Tongue (tissue), 1 donor: ENCODE measurements at regions not wholly inside any gene's neighbourhood (a gene's known extent, or its start where the extent isn't known, plus 50 kb on each side); places are given as distances from the start of the nearest gene placed in this dataset.
A peak's percentile ranks its signal among the peaks of the same experiment; 100 is the strongest.
"Not testable (repeated sequence)": the region's sequence is repeated elsewhere in the genome, so short reads cannot be mapped to it uniquely, and the experiment has no call there.

Experiments
- DNase-seq: peaks from one replicate; pipeline ENCODE4 v3.0.0-alpha.2; 2015

DNA sequence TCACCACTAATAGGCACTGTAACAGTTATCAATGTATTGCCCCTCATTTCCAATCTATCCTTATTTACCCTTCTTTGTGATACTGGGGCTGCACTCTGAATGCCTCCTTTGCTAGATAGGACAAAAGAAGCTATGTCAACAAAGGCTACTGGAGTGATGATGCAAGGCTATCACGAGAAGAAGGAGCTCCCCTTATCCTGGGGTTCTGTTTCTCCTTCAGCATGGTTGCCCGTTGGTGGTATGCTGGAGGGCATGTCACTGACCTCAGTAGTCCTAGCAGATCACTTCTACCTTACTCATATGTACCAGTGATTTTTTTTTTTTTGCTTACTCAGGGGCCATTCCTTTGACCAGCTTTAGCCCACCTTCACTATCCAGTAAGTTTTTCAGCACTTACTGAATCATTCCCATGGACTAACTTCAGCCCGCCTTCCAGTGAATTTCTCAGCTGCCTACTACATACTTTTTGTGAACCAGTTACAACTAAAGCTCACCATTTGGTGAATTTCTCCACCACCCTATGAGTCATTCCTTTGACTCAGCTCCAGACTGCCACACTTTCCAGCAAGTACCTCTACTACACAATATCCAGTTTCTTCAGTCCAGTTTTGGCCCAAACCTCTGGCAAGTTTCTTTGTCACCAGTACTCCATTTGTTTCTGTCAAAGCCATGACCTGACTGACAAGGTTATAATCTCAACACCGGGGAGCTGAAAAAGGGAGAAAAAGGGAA is 944.5 kb downstream of the KCNT2 start:
- DNase-seq: no peak

GRCh38 chr1:195656780-195657179 is 951.5 kb downstream of the KCNT2 start:
- DNase-seq: no peak

GRCh38 chr1:195648875-195649274 is 959.4 kb downstream of the KCNT2 start:
- DNase-seq: not testable (repeated sequence)

- peak; percentile 14 for DNase-seq
Observed at GRCh38 chr1:195637539-195637938, 970.7 kb downstream of the KCNT2 start.

GRCh38 chr1:195618287-195618686 is 990.0 kb downstream of the KCNT2 start:
- DNase-seq: no peak

GRCh38 chr1:195617106-195617505 is 991.1 kb downstream of the KCNT2 start:
- no peak for DNase-seq

DNA sequence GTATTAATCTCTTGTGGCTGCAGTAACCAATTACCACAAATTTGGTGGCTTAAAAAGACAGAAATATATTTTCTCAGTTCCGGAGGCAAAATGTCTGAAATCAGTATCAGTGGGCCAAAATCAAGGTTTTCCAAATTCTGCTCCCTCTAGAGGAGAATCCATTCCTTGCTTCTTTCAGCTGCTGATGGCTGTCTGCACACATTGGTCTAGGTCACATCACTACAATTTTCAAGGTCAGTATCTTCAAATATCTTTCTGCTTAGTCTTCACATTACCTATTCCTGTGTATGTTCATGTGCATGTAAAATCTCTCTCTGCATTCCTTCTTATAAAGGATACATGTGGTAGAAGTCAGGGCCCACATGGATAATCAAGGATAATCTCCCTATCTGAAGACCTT is 999.4 kb downstream of the KCNT2 start:
- no peak for DNase-seq

GRCh38 chr1:195606483-195606882 is 1001.8 kb downstream of the KCNT2 start:
- no peak for DNase-seq

DNA sequence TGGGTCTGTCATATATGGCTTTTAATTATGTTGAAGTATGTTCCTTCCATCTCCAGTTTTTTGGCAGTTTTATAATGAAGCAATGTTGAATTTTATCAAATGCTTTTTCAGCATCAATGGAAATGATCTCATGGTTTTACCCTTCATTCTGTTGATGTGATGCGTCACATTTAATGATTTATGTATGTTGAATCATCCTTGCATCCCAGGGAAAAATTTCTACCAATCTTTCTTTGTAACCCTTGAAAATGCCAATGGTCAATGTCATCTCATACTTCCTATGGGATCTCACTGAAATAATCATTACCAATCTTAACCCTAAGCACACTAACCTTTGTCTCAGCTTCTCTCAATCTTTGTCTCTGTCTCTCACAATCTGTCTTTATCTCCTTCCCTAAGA is 1004.0 kb downstream of the KCNT2 start:
- DNase-seq: no peak

DNA sequence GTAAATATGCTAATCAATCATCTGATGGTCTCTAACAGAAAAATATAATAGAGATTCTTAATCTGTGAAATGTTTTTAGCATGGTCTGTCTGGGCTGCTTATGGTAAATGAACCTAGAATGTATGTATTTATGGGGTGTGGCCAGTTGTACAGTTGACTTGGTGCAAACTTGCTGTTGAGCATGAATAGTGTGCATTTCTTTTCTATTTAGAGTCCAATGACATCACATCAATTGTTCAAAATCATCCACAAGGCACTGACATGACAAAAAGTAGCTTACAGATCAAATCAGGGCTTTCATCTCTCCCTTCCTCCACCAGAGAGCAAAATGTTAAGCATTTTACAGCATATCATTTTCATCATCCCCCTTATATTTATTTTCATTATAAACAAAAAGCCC is 1010.3 kb downstream of the KCNT2 start:
- peak; percentile 2 for DNase-seq

DNA sequence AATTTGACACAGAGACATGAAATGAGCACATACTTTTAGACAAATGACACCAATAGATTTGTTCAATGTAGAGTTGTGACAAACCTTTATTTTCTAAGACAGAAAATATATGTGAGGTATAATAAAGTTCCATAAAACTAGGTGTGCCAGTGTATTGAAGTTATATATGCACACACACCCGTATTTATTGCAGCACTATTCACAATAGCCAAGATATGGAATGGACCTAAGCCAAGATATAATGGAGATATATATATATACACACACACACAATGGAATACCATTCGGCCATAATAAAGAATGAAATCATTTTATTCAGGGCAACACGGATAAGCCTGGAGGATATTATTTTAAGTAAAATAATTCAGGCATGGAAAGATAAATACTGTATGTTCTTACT is 1013.5 kb downstream of the KCNT2 start:
- DNase-seq: no peak

DNA sequence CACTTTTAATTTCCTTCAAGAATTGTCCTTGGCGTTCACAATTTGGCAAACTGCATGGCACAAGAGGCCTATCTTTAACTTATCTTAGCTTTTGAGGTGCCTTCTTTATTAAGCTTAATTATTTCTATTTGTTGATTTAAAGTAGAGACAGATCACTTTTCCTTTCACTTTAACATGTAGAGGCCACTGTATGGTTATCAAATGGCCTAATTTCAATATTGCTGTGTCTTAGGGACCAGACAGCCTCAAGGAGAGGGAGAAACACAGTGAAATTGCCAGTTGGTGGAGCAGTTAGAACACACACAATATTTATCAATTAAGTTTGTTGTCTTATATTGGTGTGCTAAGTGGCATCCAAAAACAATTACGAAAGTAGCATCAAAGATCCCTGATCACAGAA is 1013.9 kb downstream of the KCNT2 start:
- DNase-seq: no peak

DNA sequence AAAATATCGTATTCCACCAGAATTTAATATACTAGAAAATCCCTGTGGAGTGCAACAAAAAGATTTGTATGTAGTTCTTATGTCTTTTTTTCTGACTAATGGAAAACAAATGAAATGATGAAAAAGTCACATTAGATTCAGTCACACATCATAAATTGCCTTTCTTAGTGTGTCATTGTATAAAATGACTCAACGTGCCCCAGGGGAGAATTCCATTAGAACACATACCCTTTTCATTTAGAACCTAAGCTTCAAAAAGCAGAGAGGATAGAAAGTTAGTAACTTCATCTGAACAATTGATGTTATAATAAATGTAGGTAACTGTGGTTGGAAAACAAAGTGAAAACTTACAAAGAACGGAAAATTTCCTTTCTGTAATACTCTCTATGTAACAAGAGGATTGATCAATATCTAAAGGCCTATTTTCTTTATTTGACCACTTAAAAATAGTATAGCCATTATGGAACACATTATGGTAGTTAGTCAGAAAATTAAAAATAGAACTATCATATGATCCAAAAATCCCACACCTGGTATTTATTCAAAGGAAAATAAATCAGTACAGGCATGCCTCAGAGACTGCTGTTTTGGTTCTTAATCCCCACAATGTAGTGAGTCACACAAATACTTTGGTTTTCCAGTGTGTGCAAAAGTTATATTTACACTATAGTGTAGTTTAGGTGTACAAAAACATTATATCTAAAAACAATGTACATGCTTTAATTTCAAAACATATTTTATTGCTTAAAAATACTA is 1016.1 kb downstream of the KCNT2 start:
- DNase-seq: peak; percentile 54

GRCh38 chr1:195590649-195591048 is 1017.6 kb downstream of the KCNT2 start:
- DNase-seq: no peak

GRCh38 chr1:195584870-195585624 is 1023.2 kb downstream of the KCNT2 start:
- DNase-seq: no peak

DNA sequence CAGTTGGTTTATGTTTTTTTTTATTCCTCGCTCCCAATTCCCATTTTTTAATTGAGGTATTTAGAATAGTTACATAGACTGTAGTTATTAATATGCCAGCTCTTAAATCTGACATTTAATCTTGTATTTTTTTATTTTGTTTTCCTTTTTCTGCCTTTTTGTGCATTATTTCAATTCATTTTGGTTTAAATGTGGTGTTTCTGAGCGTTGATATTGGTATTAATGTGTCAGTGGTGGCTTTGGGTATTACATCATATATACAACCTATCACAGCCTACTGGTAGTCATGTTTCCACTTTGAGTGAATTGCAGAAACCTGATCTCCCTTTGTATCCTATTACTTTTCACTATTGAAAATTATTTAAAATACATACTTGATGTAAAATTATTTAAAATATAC is 1027.3 kb downstream of the KCNT2 start:
- DNase-seq: no peak

GRCh38 chr1:195577748-195578147 is 1030.5 kb downstream of the KCNT2 start:
- DNase-seq: no peak

GRCh38 chr1:195576641-195577040 is 1031.6 kb downstream of the KCNT2 start:
- no peak for DNase-seq

GRCh38 chr1:195574511-195574910 is 1033.7 kb downstream of the KCNT2 start:
- no peak for DNase-seq

DNA sequence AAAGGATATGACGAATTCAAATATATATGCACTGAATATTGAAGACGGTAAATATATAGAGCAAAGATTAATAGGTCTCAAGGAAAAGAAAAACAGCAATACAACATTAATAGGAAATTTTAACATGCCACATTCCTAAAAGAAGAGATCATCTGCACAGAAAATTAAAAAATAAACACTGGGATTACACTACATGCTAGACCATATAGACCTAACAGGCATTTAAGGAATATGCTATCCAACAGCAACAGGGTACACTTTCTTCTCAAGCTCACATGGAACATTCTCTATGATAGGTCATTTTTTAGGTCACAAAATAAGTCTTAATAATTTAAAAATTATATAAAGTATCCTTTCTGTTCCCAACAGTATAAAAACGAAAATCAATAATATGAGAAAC is 1038.3 kb downstream of the KCNT2 start:
- no peak for DNase-seq

- DNase-seq: no peak
Observed at GRCh38 chr1:195568389-195568788, 1039.9 kb downstream of the KCNT2 start.

DNA sequence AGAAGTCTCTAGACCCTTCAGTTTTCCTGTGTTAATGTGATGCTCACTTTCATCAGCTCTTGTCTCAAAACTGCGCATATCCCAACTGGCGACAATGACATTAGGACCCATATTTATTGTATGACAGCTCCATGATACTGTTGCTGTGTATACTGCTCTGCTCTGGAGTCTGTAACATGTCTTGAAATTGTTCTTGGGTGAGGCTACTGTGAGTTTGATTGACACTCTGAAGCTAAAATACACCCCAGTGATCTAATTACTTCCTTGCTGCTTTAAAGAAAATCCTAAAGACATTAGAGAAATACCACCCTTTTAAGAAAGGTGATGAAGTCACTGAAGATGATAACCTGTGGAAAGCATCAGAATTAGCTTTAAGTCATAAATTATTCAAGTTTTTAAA is 1046.2 kb downstream of the KCNT2 start:
- no peak for DNase-seq
